NCI-H510A (cell line): ENCODE measurements at regions not wholly inside any gene's neighbourhood (a gene's known extent, or its start where the extent isn't known, plus 50 kb on each side); places are given as distances from the start of the nearest gene placed in this dataset.
"Not testable (repeated sequence)": the region's sequence is repeated elsewhere in the genome, so short reads cannot be mapped to it uniquely, and the experiment has no call there.

ENCODE experiments used
- DNase-seq: peaks from one replicate; lab custom pipeline; 2025; lab: John Stamatoyannopoulos, UW

- no peak for DNase-seq
Observed at GRCh38 chr2:236994361-236994760, 91.3 kb upstream of the COPS8 start.

- DNase-seq: no peak
Observed at GRCh38 chr2:236997069-236997715, 88.5 kb upstream of the COPS8 start.

- no peak for DNase-seq
Observed at GRCh38 chr2:236998236-236998635, 87.5 kb upstream of the COPS8 start.

- DNase-seq: no peak
Observed at GRCh38 chr2:236998758-236999157, 86.9 kb upstream of the COPS8 start.

- DNase-seq: no peak
Observed at GRCh38 chr2:237000481-237000880, 85.2 kb upstream of the COPS8 start.

- not testable (repeated sequence) for DNase-seq
Observed at GRCh38 chr2:237005341-237005740, 80.3 kb upstream of the COPS8 start.

- DNase-seq: no peak
Observed at GRCh38 chr2:237011206-237011795, 74.4 kb upstream of the COPS8 start.

GRCh38 chr2:237012004-237012403 lies 73.7 kb upstream of the COPS8 start:
- DNase-seq: no peak

- no peak for DNase-seq
Observed at GRCh38 chr2:237012577-237013267, 73.0 kb upstream of the COPS8 start.

- DNase-seq: no peak
Observed at GRCh38 chr2:237016121-237016915, 69.4 kb upstream of the COPS8 start.

- DNase-seq: no peak
Observed at GRCh38 chr2:237020090-237020489, 65.6 kb upstream of the COPS8 start.

- DNase-seq: peak; percentile 82
Observed at GRCh38 chr2:237022533-237022932, 63.2 kb upstream of the COPS8 start.

- DNase-seq: no peak
Observed at GRCh38 chr2:237024255-237024654, 61.4 kb upstream of the COPS8 start.

GRCh38 chr2:237025090-237025865 lies 60.4 kb upstream of the COPS8 start:
- DNase-seq: no peak

- peak; percentile 59 for DNase-seq
Observed at GRCh38 chr2:237026981-237027711, 58.5 kb upstream of the COPS8 start.

- no peak for DNase-seq
Observed at GRCh38 chr2:237027712-237028029, 58.0 kb upstream of the COPS8 start.

- no peak for DNase-seq
Observed at GRCh38 chr2:237030382-237030781, 55.3 kb upstream of the COPS8 start.

GRCh38 chr2:237033536-237034060 lies 52.1 kb upstream of the COPS8 start:
- DNase-seq: no peak

GRCh38 chr2:237035781-237036475 lies 49.8 kb upstream of the COPS8 start:
- DNase-seq: no peak
